Retina (tissue), 1 donor: ENCODE measurements at regions not wholly inside any gene's neighbourhood (a gene's known extent, or its start where the extent isn't known, plus 50 kb on each side); places are given as distances from the start of the nearest gene placed in this dataset.

Experiments used
- DNase-seq: peaks from one replicate; pipeline ENCODE4 v3.0.0-alpha.2; 2016

- DNase-seq, result no peak
Observed at GRCh38 chr4:66923081-66923865, 622.0 kb downstream of the CENPC start.

- no peak for DNase-seq
Observed at GRCh38 chr4:66921433-66921832, 623.9 kb downstream of the CENPC start.

DNA sequence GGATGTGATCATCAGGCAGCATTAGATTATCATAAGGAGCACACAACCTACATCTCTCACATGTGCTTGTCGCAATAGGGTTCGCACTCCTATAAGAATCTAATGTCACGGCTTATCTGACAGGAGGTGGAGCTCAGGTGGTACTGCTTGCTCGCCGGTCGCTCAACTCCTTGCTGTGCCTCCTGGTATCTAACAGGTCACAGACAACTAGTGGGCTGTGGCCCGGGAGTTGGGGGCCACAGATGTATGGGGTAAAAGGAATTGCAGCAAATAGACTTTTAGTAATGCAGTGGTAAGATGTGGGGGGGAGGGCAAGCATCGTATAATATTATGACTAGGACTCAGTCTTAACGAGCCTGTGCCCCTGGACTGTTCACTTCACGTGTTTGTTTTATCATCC is 624.8 kb downstream of the CENPC start:
- DNase-seq, result no peak

DNA sequence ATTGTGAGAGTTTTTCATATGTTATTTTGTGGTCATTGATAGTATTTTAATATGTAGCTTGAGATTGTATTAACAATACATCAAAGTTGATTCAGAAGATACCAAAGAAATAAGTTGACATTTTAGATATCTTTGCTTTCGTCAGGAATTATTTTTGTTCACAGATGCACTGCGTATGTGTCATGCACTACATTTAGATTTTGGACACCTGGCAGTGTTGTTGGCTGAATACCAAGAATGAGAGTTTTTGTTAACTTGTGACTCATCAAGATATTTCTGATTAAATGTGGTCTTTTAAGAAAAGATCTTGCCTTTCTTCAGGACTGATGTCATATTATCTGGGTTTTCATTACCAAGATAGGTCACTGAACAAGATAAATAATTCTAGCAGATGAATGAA is 633.4 kb downstream of the CENPC start:
- no peak for DNase-seq

DNA sequence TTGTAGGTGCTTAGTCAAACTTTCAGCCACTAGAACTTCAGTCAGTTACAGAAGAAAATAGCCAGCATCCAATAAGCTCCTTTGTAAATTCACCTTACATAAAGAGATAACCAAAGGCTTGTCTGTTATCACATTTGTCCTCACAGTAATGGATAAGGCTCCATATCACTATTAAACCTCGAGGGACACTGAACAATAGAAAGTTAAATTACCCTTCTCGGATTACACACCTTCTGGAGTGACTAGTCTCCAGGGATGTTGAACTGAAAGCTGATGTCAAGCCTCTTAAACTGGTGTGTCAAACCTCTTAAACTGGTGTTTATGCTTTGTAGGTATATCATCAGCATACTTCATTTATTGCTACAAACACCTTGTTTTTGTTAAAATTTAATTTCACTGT is 639.0 kb downstream of the CENPC start:
- DNase-seq, result no peak

DNA sequence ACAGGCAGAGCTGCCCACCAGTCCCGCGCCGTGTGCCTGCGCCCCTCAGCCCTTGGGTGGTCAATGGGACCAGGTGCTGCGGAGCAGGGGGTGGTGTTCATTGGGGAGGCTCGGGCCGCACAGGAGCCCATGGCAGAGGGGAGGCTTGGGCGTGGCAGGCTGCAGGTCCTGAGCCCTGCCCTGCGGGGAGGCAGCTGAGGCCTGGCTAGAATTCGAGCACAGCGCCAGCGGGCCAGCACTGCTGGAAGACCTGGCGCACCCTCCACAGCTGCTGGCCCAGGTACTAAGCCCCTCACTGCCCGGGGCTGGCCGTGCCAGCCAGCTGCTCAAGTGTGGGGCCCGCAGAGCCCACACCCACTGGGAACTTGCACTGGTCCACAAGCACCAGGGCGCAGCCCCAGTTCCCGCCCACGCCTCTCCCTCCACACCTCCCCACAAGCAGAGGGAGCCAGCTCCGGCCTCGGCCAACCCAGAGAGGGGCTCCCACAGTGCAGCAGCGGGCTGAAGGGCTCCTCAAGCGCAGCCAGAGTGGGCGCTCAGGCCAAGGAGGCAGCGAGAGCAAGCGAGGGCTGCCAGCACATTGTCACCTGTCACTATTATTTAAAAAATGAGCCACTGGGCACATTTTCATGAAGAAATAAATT is 645.8 kb downstream of the CENPC start:
- DNase-seq, result no peak

GRCh38 chr4:66893807-66894206 is 651.5 kb downstream of the CENPC start:
- no peak for DNase-seq

DNA sequence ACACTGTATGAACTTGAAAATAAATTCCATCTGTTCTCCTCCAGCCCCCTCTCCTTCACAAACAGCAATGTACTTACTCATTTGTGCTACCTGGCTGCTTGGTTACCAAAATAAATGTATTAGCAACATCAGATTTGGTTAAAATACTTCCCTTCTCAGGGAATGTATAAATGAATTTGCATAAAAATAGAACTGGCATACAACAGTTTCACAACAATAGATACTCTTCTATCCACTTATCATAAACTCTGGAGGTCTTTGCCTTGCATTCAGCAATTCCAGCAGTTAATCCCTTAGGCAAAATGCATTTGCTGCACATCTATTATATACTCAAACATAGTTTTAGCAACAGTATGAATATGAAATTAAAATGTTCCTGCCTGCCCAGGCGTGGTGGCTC is 658.2 kb downstream of the CENPC start:
- no peak for DNase-seq

DNA sequence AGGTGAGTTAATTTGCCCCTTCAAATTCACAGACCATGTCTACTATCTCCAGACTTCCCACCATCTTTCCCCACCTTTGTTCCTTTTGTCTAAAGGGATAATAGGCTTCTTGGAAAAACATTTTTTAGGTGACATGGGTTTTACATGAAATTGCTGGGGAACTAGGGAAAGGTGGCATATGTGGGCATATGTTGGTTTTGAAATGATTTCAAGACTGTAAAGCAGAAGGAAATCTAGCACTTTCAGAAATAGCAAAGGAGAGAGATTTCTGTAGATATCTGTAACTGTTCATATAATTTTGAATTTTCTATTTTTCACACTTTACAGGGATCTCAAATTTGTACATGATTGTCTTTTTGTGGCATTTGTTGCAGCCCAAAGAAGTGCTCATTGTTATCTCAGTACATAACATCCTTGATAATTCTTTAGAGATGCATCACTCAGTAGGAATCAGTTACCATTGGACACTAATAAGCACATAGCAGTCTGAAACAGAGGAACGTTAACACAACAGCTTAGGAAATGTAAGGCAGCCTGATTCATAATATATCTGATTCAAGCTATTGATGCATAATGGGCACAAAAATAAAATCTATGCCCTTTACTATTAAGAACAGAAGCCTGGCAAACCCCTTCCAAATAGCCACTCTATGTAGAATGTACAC is 659.7 kb downstream of the CENPC start:
- no peak for DNase-seq

- DNase-seq, result no peak
Observed at GRCh38 chr4:66876946-66877345, 668.4 kb downstream of the CENPC start.

DNA sequence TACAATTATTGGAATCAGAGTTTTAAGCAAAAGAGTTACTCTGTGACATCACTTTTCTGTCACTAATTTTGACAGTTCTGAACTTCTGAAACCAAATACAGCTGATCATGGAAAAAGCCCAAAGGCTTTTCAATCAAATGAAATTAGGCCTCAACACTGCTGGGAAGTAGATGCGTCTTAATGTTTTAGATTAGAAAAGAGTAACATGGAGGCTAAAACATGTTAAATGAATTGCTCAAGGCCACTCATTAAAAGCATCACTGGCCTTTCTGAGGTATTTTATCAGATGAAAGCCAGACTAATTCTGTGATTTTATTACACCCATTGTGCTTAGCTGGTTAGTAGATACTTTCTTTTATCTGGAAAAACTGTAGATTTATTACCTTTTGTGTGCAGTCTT is 672.6 kb downstream of the CENPC start:
- DNase-seq, result no peak

- DNase-seq, result no peak
Observed at GRCh38 chr4:66863481-66863880, 681.8 kb downstream of the CENPC start.

DNA sequence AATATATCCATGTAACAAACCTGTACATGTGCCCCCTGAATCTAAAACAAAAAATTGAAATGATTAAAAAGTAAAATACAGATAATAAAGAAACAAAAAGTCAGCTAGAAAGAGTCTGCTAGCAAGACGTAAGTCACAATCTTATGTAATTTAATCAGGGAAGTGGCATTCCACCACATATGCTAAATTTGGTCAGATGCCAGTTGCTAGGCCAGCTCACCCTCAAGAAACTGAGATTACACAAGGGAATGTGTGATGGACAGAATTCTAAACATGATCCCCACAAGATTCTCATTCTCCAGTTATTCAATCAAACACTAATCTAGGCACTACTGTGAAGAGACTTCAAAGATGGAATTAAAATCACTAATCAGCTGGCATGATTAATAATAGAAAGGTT is 689.3 kb downstream of the CENPC start:
- DNase-seq, result no peak

DNA sequence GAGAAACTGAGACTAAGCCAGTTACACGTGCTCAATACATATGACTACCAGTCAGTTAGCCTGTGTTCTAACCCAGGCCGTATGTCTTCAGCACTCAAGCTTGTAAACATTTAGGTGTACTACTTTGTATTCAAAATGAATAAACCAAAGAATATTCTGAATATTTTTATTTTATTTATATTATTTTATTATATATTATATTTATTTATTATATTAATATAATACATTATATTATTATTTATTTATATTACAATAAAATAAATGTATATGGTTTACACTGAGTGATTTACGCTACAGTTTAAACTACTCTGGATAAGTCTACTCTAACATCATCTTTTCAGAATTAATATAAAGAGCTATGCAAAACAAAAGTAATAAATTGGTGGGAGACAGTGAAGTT is 691.5 kb downstream of the CENPC start:
- no peak for DNase-seq

- no peak for DNase-seq
Observed at GRCh38 chr4:66852843-66853242, 692.5 kb downstream of the CENPC start.

GRCh38 chr4:66849596-66849995 is 695.7 kb downstream of the CENPC start:
- no peak for DNase-seq

DNA sequence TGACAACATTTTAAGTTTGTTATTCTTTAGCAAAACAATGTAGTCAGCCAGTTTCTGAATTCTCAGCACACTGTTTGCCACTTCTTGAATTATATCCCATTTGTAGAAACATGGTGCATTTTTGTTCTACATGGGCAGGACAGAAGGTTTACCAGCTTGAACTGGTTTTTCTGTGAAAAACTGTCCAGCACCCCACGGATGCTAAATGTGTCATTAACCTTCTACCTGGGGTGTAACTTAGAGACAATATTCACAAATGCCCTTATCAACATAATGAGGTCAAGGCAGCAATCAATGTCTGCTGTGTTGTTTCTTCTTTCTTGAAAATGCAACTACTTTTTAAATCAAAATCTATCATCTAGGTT is 702.6 kb downstream of the CENPC start:
- DNase-seq, result no peak

DNA sequence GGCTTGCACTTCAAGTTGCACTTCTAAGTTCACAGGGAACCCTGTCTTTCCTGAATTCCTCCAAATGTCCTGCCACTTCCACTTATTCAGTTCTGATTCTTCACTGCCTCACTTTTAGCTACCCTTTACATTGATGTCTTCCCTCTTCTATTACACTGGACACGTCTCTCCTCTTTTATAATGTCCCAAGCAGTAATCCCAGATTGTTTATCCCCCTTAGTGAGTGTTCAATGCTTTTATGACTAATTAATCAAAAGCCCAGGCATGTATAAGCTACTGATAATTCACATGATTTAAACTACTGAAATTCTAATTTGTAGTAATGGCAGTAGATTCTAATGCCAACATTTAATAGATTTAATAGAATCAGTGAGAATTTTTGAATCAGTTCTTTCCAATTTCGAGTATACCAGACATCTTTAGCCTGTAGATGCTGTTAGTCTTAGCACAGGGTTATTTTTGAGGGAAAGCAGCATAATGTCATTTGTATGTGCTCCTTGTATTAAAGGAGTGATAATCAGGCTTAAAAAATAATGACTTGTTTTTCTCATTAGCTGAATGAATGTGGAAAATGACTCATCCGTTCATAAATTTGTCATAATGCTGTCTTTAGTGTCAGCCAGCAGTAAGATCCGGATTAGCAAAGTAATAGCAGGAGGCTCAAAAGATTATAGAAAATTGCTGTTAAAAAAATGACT is 703.1 kb downstream of the CENPC start:
- DNase-seq, result no peak

- no peak for DNase-seq
Observed at GRCh38 chr4:66840178-66840577, 705.1 kb downstream of the CENPC start.

DNA sequence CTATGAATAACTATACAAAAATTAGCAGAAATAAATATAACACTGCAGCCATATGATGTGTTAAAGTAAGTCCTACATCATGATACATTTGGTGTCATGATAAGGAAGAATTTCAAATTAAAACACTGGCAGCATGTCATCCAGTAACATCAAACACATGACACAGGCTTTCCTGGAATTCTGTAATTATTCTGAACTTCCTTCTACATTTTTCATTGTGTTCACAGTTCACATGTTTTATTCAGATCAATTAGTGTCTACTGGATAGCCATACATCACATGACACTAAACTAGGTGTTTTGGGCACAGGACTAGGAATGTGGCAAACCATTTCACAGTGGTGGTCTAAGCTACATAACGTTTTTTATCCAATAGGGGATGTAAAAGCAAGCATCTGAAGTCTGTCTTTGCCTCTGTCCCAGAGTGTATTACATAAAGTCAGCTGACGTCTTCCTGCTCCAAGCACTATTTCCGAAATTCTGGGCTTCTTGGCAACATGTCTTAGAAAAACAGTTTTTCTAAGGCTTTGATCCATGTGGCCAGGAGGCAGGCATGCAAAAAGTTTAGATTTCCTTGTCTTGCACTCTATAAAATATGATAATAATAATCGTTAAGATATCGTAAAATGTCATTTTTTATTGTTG is 707.9 kb downstream of the CENPC start:
- DNase-seq, result no peak

- no peak for DNase-seq
Observed at GRCh38 chr4:66829310-66829709, 716.0 kb downstream of the CENPC start.

DNA sequence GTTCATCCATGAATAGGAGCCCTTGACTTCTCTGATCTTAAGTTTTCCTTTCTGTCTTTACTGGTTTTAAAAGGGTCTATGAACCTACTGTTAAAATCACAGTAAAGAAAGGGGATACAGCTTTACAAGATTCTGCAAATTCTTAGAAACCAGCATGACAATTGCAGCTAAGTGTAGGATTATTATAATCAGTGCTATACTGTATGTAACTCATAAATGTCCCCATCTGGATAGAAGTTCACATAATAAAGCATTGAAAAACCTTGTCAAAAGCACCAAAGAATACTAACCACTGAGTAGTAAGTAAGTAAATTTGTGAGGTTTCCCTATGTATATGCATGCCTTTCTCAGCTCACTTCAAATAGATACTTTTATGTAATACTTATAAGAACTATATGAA is 724.6 kb downstream of the CENPC start:
- no peak for DNase-seq

GRCh38 chr4:66814277-66814676 is 731.0 kb downstream of the CENPC start:
- no peak for DNase-seq
